ENCODE measurements at regions not wholly inside any gene's neighbourhood (a gene's known extent, or its start where the extent isn't known, plus 50 kb on each side); places are given as distances from the start of the nearest gene placed in this dataset.
"Not testable (repeated sequence)": the region's sequence is repeated elsewhere in the genome, so short reads cannot be mapped to it uniquely, and the experiment has no call there.

DNA sequence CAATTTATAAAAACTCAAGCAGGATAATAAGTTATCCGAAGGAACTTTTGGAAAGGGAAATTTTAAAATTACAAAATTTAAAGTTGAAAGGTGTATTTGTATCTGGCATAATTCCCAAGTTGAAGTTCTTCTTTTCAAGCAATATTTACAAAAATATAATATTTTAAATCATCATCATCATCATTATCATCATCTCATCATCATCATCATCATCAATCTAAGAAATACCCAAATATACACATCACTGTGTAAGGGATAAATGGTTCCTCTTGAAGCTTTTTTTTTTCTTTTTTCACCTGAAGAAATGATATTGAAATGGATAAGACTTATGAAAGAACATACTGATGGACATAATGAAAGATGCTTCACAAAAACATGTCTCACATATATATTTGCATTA lies 254.9 kb upstream of the ARRDC3 start:
- Histone ChIP-seq H3K4me1 (ENCODE audit: insufficient read depth, low read length) (peaks cover 13% of the 10 kb centered on the region), H3K9me3 (ENCODE audit: insufficient read depth, low read depth, low read length) (no peaks in the 10 kb centered on the region), H3K27me3 (ENCODE audit: insufficient read depth, low read length) (no peaks in the 10 kb centered on the region), H3K9ac (ENCODE audit: low read depth, low read length) (no peak overlapping the region), H3K36me3 (ENCODE audit: insufficient read depth, low read length) (no peaks in the 10 kb centered on the region), H3K27ac (ENCODE audit: low read depth, low read length) (no peak overlapping the region), H3K4me3 (ENCODE audit: low read length) (no peak overlapping the region)
- 83% methylated on average over 1 of the region's 1 CpG for WGBS

DNA sequence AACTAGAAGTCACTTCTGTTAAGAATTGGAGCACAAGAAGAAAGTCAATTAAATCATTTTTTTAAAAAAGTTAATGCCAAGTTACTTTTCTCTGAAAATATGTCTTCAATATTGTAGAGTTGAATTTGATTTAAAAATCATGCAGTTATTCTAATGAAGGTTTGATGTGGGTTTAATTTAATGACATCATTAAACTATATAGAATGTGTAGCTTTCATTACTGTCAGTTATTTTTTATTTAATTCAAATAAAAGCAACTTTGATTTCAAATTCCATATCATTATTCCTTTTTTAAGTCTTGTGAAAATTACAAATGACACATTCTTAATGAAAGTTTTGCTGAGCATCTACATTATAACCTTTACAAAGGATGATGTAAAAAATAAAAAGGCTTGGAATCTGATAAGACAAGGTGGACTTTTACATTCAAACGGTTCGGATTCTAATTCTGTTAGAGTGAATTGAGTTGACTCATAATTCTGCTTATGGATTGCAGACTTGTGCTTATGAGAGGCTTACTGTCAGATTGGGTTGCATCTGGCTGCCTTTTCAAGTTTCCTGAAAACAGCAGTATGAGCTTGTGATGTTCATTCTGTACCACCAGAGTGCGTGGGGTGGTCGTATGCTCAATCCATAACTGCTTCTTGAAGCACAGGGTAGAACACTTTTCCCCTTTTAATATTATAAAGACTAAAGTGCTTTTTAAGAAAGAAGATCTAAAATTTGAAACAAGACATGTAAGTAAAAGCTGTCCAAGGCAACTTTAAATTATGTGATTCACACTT lies 253.0 kb upstream of the ARRDC3 start:
- Histone ChIP-seq H3K9ac (ENCODE audit: low read depth, low read length) (no peak overlapping the region), H3K9me3 (ENCODE audit: insufficient read depth, low read depth, low read length) (no peaks in the 10 kb centered on the region), H3K4me3 (ENCODE audit: low read length) (no peak overlapping the region), H3K27ac (ENCODE audit: low read depth, low read length) (no peak overlapping the region), H3K27me3 (ENCODE audit: insufficient read depth, low read length) (no peaks in the 10 kb centered on the region), H3K36me3 (ENCODE audit: insufficient read depth, low read length) (no peaks in the 10 kb centered on the region), H3K4me1 (ENCODE audit: insufficient read depth, low read length) (peaks cover 13% of the 10 kb centered on the region)
- WGBS: 89% methylated on average over 4 of the region's 4 CpGs

DNA sequence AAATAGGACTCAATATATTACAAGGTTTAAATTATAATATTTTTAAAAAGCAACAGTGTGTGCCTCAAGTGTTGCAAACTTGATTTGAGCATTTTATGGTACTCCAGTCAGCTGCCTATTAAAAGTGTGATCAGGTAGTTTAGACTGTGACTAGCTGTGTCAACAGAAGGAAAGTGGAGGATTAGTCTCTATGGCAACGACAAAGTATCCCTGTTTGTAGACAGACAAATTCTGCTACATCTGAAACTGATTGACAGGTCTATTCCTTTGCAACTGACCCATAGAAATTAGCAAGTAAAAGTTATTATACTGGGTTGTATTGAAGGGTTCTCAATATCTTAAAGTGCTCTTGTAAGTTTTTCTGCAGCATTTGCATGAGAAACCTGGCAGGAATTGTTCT lies 249.8 kb upstream of the ARRDC3 start:
- WGBS: 64% methylated on average over 1 of the region's 1 CpG
- H3K4me3 ChIP-seq (ENCODE audit: low read length): no peak overlapping the region
- no peaks in the 10 kb centered on the region for H3K4me1 ChIP-seq (ENCODE audit: insufficient read depth, low read length)

GRCh38 chr5:91611746-91612145 lies 228.6 kb upstream of the ARRDC3 start:
- Histone ChIP-seq H3K4me3 (ENCODE audit: low read length) (no peak overlapping the region), H3K36me3 (ENCODE audit: insufficient read depth, low read length) (no peaks in the 10 kb centered on the region), H3K9me3 (ENCODE audit: insufficient read depth, low read depth, low read length) (no peaks in the 10 kb centered on the region), H3K27me3 (ENCODE audit: insufficient read depth, low read length) (no peaks in the 10 kb centered on the region), H3K27ac (ENCODE audit: low read depth, low read length) (no peak overlapping the region), H3K4me1 (ENCODE audit: insufficient read depth, low read length) (no peaks in the 10 kb centered on the region), H3K9ac (ENCODE audit: low read depth, low read length) (no peak overlapping the region)
- WGBS: 83% methylated on average over 2 of the region's 2 CpGs

More for the DNA sequence above, 249.8 kb upstream of the ARRDC3 start:
- Histone ChIP-seq H3K9me3 (ENCODE audit: insufficient read depth, low read depth, low read length) (no peaks in the 10 kb centered on the region), H3K27me3 (ENCODE audit: insufficient read depth, low read length) (no peaks in the 10 kb centered on the region), H3K36me3 (ENCODE audit: insufficient read depth, low read length) (no peaks in the 10 kb centered on the region), H3K9ac (ENCODE audit: low read depth, low read length) (no peak overlapping the region), H3K27ac (ENCODE audit: low read depth, low read length) (no peak overlapping the region)

GRCh38 chr5:91607675-91608074 lies 224.6 kb upstream of the ARRDC3 start:
- Histone ChIP-seq H3K27ac (ENCODE audit: low read depth, low read length) (no peak overlapping the region), H3K4me3 (ENCODE audit: low read length) (no peak overlapping the region), H3K27me3 (ENCODE audit: insufficient read depth, low read length) (no peaks in the 10 kb centered on the region), H3K4me1 (ENCODE audit: insufficient read depth, low read length) (no peaks in the 10 kb centered on the region), H3K9ac (ENCODE audit: low read depth, low read length) (no peak overlapping the region), H3K36me3 (ENCODE audit: insufficient read depth, low read length) (no peaks in the 10 kb centered on the region), H3K9me3 (ENCODE audit: insufficient read depth, low read depth, low read length) (no peaks in the 10 kb centered on the region)

DNA sequence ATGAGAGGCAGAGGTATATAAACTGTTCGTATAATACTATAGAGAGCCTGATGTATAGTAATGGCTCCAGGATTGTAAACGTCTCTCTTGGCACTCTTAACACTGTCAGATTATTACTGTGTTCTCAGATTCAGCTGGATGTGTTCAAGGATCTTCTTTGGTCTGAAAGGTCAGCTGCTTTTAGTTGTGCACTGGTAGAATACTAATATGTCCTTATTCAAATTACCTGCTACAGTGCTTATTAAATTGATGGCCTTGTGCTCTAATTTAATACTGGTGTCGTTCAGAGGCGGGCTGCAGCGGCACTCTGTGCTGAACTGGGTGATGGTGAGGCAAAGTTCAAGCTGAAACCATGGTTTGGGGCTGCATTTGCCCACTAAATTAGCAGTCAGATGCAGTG lies 216.7 kb upstream of the ARRDC3 start:
- no peak overlapping the region for H3K9ac ChIP-seq (ENCODE audit: low read depth, low read length)
- H3K27ac ChIP-seq (ENCODE audit: low read depth, low read length): no peak overlapping the region
- 97% methylated on average over 5 of the region's 5 CpGs for WGBS

GRCh38 chr5:91598216-91598615 lies 215.1 kb upstream of the ARRDC3 start:
- H3K9me3 ChIP-seq (ENCODE audit: insufficient read depth, low read depth, low read length): peaks cover 23% of the 10 kb centered on the region
- no peaks in the 10 kb centered on the region for H3K27me3 ChIP-seq (ENCODE audit: insufficient read depth, low read length)
- WGBS: 91% methylated on average over 2 of the region's 2 CpGs
- H3K4me3 ChIP-seq (ENCODE audit: low read length): no peak overlapping the region
- H3K36me3 ChIP-seq (ENCODE audit: insufficient read depth, low read length): no peaks in the 10 kb centered on the region
- H3K4me1 ChIP-seq (ENCODE audit: insufficient read depth, low read length): no peaks in the 10 kb centered on the region
- no peak overlapping the region for H3K9ac ChIP-seq (ENCODE audit: low read depth, low read length)
- H3K27ac ChIP-seq (ENCODE audit: low read depth, low read length): no peak overlapping the region

More for the DNA sequence above, 216.7 kb upstream of the ARRDC3 start:
- H3K27me3 ChIP-seq (ENCODE audit: insufficient read depth, low read length): no peaks in the 10 kb centered on the region
- H3K4me3 ChIP-seq (ENCODE audit: low read length): no peak overlapping the region
- H3K36me3 ChIP-seq (ENCODE audit: insufficient read depth, low read length): no peaks in the 10 kb centered on the region
- H3K4me1 ChIP-seq (ENCODE audit: insufficient read depth, low read length): no peaks in the 10 kb centered on the region
- peaks cover 9% of the 10 kb centered on the region; the same call in 1 of the 2 replicates for H3K9me3 ChIP-seq (ENCODE audit: insufficient read depth, low read depth, low read length)

GRCh38 chr5:91595424-91595823 lies 212.3 kb upstream of the ARRDC3 start:
- H3K27ac ChIP-seq (ENCODE audit: low read depth, low read length): no peak overlapping the region
- no peaks in the 10 kb centered on the region for H3K4me1 ChIP-seq (ENCODE audit: insufficient read depth, low read length)
- no peak overlapping the region for H3K9ac ChIP-seq (ENCODE audit: low read depth, low read length)
- H3K9me3 ChIP-seq (ENCODE audit: insufficient read depth, low read depth, low read length): peaks cover 48% of the 10 kb centered on the region
- H3K4me3 ChIP-seq (ENCODE audit: low read length): no peak overlapping the region
- no peaks in the 10 kb centered on the region for H3K36me3 ChIP-seq (ENCODE audit: insufficient read depth, low read length)
- no peaks in the 10 kb centered on the region for H3K27me3 ChIP-seq (ENCODE audit: insufficient read depth, low read length)
- WGBS: 100% methylated on average over 1 of the region's 3 CpGs

GRCh38 chr5:91591076-91591475 lies 208.0 kb upstream of the ARRDC3 start:
- no peak overlapping the region for H3K9ac ChIP-seq (ENCODE audit: low read depth, low read length)
- peaks cover 72% of the 10 kb centered on the region for H3K9me3 ChIP-seq (ENCODE audit: insufficient read depth, low read depth, low read length)
- H3K4me3 ChIP-seq (ENCODE audit: low read length): no peak overlapping the region
- no peaks in the 10 kb centered on the region for H3K4me1 ChIP-seq (ENCODE audit: insufficient read depth, low read length)
- 0 out of 2 replicates have a peak, but pooled peaks cover 5% of the 10 kb centered on the region for H3K36me3 ChIP-seq (ENCODE audit: insufficient read depth, low read length)
- H3K27ac ChIP-seq (ENCODE audit: low read depth, low read length): no peak overlapping the region
- 73% methylated on average over 1 of the region's 1 CpG for WGBS
- no peaks in the 10 kb centered on the region for H3K27me3 ChIP-seq (ENCODE audit: insufficient read depth, low read length)

GRCh38 chr5:91586232-91586631 lies 203.1 kb upstream of the ARRDC3 start:
- 89% methylated on average over 2 of the region's 2 CpGs for WGBS
- Histone ChIP-seq H3K27me3 (ENCODE audit: insufficient read depth, low read length) (no peaks in the 10 kb centered on the region), H3K27ac (ENCODE audit: low read depth, low read length) (no peak overlapping the region)

DNA sequence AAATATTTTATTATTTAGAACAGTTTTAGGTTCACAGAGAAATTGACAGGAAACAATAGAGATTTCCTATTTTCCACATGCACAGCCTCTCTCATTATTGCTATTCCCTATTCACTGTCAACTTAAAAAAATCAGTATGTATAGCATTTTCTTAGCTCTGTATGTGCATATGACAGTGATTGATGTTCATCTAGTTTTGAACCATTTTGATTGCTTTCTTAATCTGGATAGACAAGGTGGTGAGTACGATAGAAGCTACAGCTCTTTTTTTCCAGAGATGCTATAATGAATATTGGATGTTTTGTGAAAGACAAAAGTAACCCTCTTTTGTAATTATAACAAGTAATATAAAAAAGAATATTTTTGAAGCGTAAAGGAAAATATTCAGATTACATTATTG lies 201.2 kb upstream of the ARRDC3 start:
- no peak overlapping the region for H3K27ac ChIP-seq (ENCODE audit: low read depth, low read length)
- no peak overlapping the region for H3K4me3 ChIP-seq (ENCODE audit: low read length)
- no peaks in the 10 kb centered on the region for H3K4me1 ChIP-seq (ENCODE audit: insufficient read depth, low read length)
- H3K36me3 ChIP-seq (ENCODE audit: insufficient read depth, low read length): no peaks in the 10 kb centered on the region
- no peaks in the 10 kb centered on the region for H3K27me3 ChIP-seq (ENCODE audit: insufficient read depth, low read length)
- WGBS: 94% methylated on average over 1 of the region's 2 CpGs
- H3K9ac ChIP-seq (ENCODE audit: low read depth, low read length): no peak overlapping the region
- peaks cover 15% of the 10 kb centered on the region for H3K9me3 ChIP-seq (ENCODE audit: insufficient read depth, low read depth, low read length)

More at GRCh38 chr5:91586232-91586631, 203.1 kb upstream of the ARRDC3 start:
- no peak overlapping the region for H3K9ac ChIP-seq (ENCODE audit: low read depth, low read length)
- H3K4me3 ChIP-seq (ENCODE audit: low read length): no peak overlapping the region
- H3K9me3 ChIP-seq (ENCODE audit: insufficient read depth, low read depth, low read length): peaks cover 33% of the 10 kb centered on the region
- H3K36me3 ChIP-seq (ENCODE audit: insufficient read depth, low read length): 0 out of 2 replicates have a peak, but pooled peaks cover 5% of the 10 kb centered on the region
- H3K4me1 ChIP-seq (ENCODE audit: insufficient read depth, low read length): no peaks in the 10 kb centered on the region

GRCh38 chr5:91566012-91566411 lies 182.9 kb upstream of the ARRDC3 start:
- not testable (repeated sequence) for H3K4me1 ChIP-seq (ENCODE audit: insufficient read depth, low read length); H3K36me3 ChIP-seq (ENCODE audit: insufficient read depth, low read length); H3K27me3 ChIP-seq (ENCODE audit: insufficient read depth, low read length); H3K4me3 ChIP-seq (ENCODE audit: low read length); H3K27ac ChIP-seq (ENCODE audit: low read depth, low read length); H3K9ac ChIP-seq (ENCODE audit: low read depth, low read length); H3K9me3 ChIP-seq (ENCODE audit: insufficient read depth, low read depth, low read length)
- 92% methylated on average over 2 of the region's 2 CpGs for WGBS
